HepG2 (cell line): ENCODE measurements at regions not wholly inside any gene's neighbourhood (a gene's known extent, or its start where the extent isn't known, plus 50 kb on each side); places are given as distances from the start of the nearest gene placed in this dataset.

Experiments used
- ATAC-seq: fragments of 200-7000 bp; cut with Tn5 transposase; 3 replicates; pipeline ENCODE4 v1.9.1; 2020; ENCODE audit warnings: mild to moderate bottlenecking, moderate library complexity
- BruUV-seq: library from RNA; stranded (reverse); fragments of 400-500 nt; replicated peaks from 2 replicates; lab custom pipeline; 2021; lab: Mats Ljungman, UMichigan
- CTCF ChIA-PET: fragments of 300-600 bp; formaldehyde crosslinking; extraction: SDS; loops from one replicate; lab custom pipeline; 2021; ENCODE audit warnings: low total read pairs, inconsistent platforms, low intra/inter-chr PET ratio; lab: Yijun Ruan, JAX
- POLR2A ChIA-PET: fragments of 350-600 bp; sonication (Branson Sonifier 250); formaldehyde crosslinking; loops from one replicate; lab custom pipeline; 2020; ENCODE audit warnings: antibody characterized with exemption, inconsistent platforms; lab: Yijun Ruan, JAX
- DNase-seq: peaks from one replicate; pipeline ENCODE4 v3.0.0-alpha.2; 2015; ENCODE audit warnings: low spot score
- FAIRE-seq: peaks from 3 replicates; lab custom pipeline; 2011; peaks lifted over from hg19 to GRCh38; lab: Jason Lieb, UNC
- H2AFZ ChIP-seq: one replicate; pipeline ENCODE4 v1.6.1; 2011; ENCODE audit warnings: low read length, inconsistent platforms
- H3K27ac ChIP-seq: fragments of 300-600 bp; 3 replicates; pipeline ENCODE4 v1.8.0; 2011; ENCODE audit warnings: mixed run types, mild to moderate bottlenecking, mixed read lengths, low read length, inconsistent platforms; ENCODE audit not compliant: insufficient read depth; ENCODE audit errors: extremely low read length
- H3K27me3 ChIP-seq, 2 experiments: fragments of 200-600 bp in 1 of 2; 2 replicates in 1 of 2; 3 replicates in 1 of 2; pipeline versions ENCODE4 v1.6.0 to v1.8.0; 2011; ENCODE audit warnings: low read length in 2 of 2, mild to moderate bottlenecking in 2 of 2, moderate library complexity in 2 of 2, inconsistent platforms in 1 of 2; ENCODE audit not compliant: insufficient read depth in 2 of 2, control insufficient read depth in 1 of 2
- H3K36me3 ChIP-seq, 2 experiments: fragments of 200-600 bp in 1 of 2; replicated peaks in 1 of 2; 2 replicates in 1 of 2; 3 replicates in 1 of 2; pipeline versions ENCODE4 v1.5.1 to v1.8.0; 2011; ENCODE audit warnings: low read length in 2 of 2, inconsistent platforms in 1 of 2; ENCODE audit not compliant: insufficient read depth in 2 of 2, control insufficient read depth in 1 of 2
- H3K4me1 ChIP-seq: 2 replicates; pipeline ENCODE4 v1.5.1; 2012; ENCODE audit warnings: low read length, inconsistent platforms; ENCODE audit not compliant: insufficient read depth
- H3K4me2 ChIP-seq: 2 replicates; pipeline ENCODE4 v1.6.0; 2011; ENCODE audit warnings: low read depth, low read length, inconsistent platforms
- H3K4me3 ChIP-seq, 3 experiments: fragments of 200-600 bp in 1 of 3; sonication (generic), shearing (Covaris generic) in 1 of 3; replicated peaks in 1 of 3; 2 replicates each; pipeline ENCODE4 v1.5.1; 2011 to 2016; ENCODE audit warnings: low read length in 3 of 3, inconsistent platforms in 2 of 3, low read depth in 2 of 3, mild to moderate bottlenecking in 2 of 3, control low read depth in 1 of 3, mixed read lengths in 1 of 3; ENCODE audit not compliant: insufficient read depth in 1 of 3
- H3K79me2 ChIP-seq: one replicate; pipeline ENCODE4 v1.6.1; 2011; ENCODE audit warnings: low read length, inconsistent platforms; ENCODE audit not compliant: insufficient read depth
- H3K9ac ChIP-seq: 2 replicates; pipeline ENCODE4 v1.6.0; 2011; ENCODE audit warnings: mild to moderate bottlenecking, low read depth, low read length, inconsistent platforms; ENCODE audit not compliant: insufficient read depth
- H3K9me3 ChIP-seq: 2 replicates; pipeline ENCODE4 v1.5.1; 2012; ENCODE audit warnings: mild to moderate bottlenecking, low read length
- H4K20me1 ChIP-seq: 2 replicates; pipeline ENCODE4 v1.6.0; 2011; ENCODE audit warnings: inconsistent platforms, mild to moderate bottlenecking, low read length, moderate library complexity; ENCODE audit not compliant: insufficient read depth
- CAMTA2 ChIP-seq: sonication (generic); formaldehyde crosslinking; IDR thresholded peaks from 2 replicates; pipeline ENCODE4 v1.4.0; 2020; ENCODE audit warnings: mild to moderate bottlenecking, missing genetic modification reagents, borderline replicate concordance
- FOXK1 ChIP-seq: sonication (generic); formaldehyde crosslinking; IDR thresholded peaks from 2 replicates; pipeline ENCODE4 v1.4.0; 2020; ENCODE audit warnings: low read depth, missing genetic modification reagents, borderline replicate concordance
- HNRNPH1 ChIP-seq: fragments of 200-400 bp; formaldehyde crosslinking; optimal IDR thresholded peaks from 2 replicates; pipeline ENCODE3; 2017; ENCODE audit warnings: mild to moderate bottlenecking, low read depth, low read length
- HOXD1 ChIP-seq: sonication (generic); formaldehyde crosslinking; IDR thresholded peaks from 2 replicates; pipeline ENCODE4 v1.5.0; 2020; ENCODE audit warnings: missing genetic modification reagents
- RBM39 ChIP-seq: fragments of 200-400 bp; formaldehyde crosslinking; IDR thresholded peaks from one replicate; pipeline ENCODE4 v1.6.1; 2018; ENCODE audit warnings: antibody characterized with exemption, mild to moderate bottlenecking, low read depth, low read length; ENCODE audit not compliant: poor library complexity, severe bottlenecking
- ZC3H4 ChIP-seq: sonication (generic); formaldehyde crosslinking; IDR thresholded peaks from 2 replicates; pipeline ENCODE4 v1.4.0; 2020; ENCODE audit warnings: missing genetic modification reagents, borderline replicate concordance
- ZNF292 ChIP-seq: sonication (generic); formaldehyde crosslinking; IDR thresholded peaks from 2 replicates; pipeline ENCODE4 v1.8.1; 2022; ENCODE audit warnings: mild to moderate bottlenecking, low read depth, missing genetic modification reagents, borderline replicate concordance
- ZNF619 ChIP-seq: sonication (generic); formaldehyde crosslinking; IDR thresholded peaks from 2 replicates; pipeline ENCODE4 v1.4.0; 2020; ENCODE audit warnings: mild to moderate bottlenecking, missing genetic modification reagents
- WGBS: methylation state at CpG from one replicate; pipeline ENCODE4 v1.1.6; 2017; ENCODE audit warnings: low lambda C conversion rate; 5-methylcytosine and 5-hydroxymethylcytosine counted together
- in situ Hi-C: cut with HindIII; loops from 2 replicates; pipeline ENCODE4 v1.10.0; 2017; ENCODE audit warnings: low pct_unique_long_range_greater_than_20kb; ENCODE audit not compliant: extremely low pct_ligation_motif_present
- intact Hi-C: fragments of 100-400 bp; cut with micrococcal nuclease; formaldehyde crosslinking; loops from one replicate; pipeline ENCODE4 v1.10.0; 2022; ENCODE audit not compliant: unreplicated experiment
- TF ChIP-seq, protein P1 (sequence below): sonication (generic); formaldehyde crosslinking; IDR thresholded peaks from 2 replicates; pipeline ENCODE4 v1.4.0; 2020; ENCODE audit warnings: missing genetic modification reagents, borderline replicate concordance
- TF ChIP-seq, protein P2 (sequence below): sonication (generic); formaldehyde crosslinking; IDR thresholded peaks from 2 replicates; pipeline ENCODE4; 2020; ENCODE audit warnings: missing genetic modification reagents, mild to moderate bottlenecking, borderline replicate concordance
- TF ChIP-seq, protein P3 (sequence below): IDR thresholded peaks from 2 replicates; pipeline ENCODE4 v1.6.1; 2012; ENCODE audit warnings: low read depth, low read length, improper control_type of control experiment
- TF ChIP-seq, protein P4 (sequence below): sonication (generic); formaldehyde crosslinking; conservative IDR thresholded peaks from 2 replicates; pipeline ENCODE4 v1.4.0; 2020; ENCODE audit warnings: missing genetic modification reagents

DNA sequence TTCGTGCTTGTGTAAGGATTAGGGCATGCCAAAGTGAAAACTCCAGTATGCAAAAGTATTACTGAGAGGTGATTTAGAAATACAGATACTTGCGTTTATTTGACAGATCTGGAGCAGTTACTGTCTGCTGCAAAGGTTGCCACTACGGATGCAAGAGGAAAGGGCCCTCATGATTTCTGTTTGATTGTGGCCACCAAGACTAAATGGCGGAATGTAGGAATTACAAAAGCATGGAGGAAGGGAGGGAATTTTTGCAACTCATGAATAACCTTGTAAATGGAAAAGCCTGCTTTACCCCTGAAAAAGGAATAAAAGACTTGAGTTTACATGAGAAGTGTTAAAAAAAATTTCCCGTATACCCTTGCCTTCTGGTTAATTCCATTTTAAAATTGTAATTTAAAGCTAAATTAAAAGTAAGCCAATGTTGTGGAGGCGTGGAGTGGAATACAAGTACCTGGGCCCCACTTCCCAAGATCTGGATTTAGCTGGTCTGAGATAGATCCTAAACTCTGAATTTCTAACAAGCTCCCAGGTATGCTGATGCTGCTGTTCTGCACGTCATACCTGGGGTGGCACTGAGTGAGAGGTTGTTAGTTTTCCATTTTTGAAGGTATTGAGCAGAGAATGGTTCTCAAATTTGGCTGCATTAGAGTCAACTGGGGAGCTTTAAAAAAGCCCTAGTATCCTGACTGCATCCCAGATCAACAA lies 56.6 kb upstream of the NKX2-2 start:
- CTCF ChIA-PET = interaction anchor here (3.5 kb wide), 1 partner anchor 40 kb away, joined by 28 read pairs; no protein-coding TSS in a partner anchor
- ATAC-seq = no peak
- no peaks in the 10 kb centered on the region for H3K79me2 ChIP-seq
- FAIRE-seq = no peak
- no peak for DNase-seq
- no peak overlapping the region for H3K4me3 ChIP-seq
- H3K27ac ChIP-seq = no peak overlapping the region
- no peaks in the 10 kb centered on the region for H3K36me3 ChIP-seq
- intact Hi-C loops (loop anchor here (5.0 kb wide), 1 partner anchor 708 kb away; no protein-coding TSS in a partner anchor), in situ Hi-C loops (loop anchor here (5.0 kb wide), 1 partner anchor 43 kb away; no protein-coding TSS in a partner anchor)
- no peaks in the 10 kb centered on the region for H3K4me1 ChIP-seq
- 28% methylated on average over 7 of the region's 7 CpGs for WGBS
- TF ChIP-seq ZC3H4 (CRISPR knock-in tag) (no peak), RBM39 (no peak), CAMTA2 (no peak), HNRNPH1 (no peak), ZNF619 (no peak), HOXD1 (CRISPR knock-in tag) (no peak), ZNF292 (no peak), FOXK1 (CRISPR knock-in tag) (no peak)
- TF ChIP-seq, protein P1, sequence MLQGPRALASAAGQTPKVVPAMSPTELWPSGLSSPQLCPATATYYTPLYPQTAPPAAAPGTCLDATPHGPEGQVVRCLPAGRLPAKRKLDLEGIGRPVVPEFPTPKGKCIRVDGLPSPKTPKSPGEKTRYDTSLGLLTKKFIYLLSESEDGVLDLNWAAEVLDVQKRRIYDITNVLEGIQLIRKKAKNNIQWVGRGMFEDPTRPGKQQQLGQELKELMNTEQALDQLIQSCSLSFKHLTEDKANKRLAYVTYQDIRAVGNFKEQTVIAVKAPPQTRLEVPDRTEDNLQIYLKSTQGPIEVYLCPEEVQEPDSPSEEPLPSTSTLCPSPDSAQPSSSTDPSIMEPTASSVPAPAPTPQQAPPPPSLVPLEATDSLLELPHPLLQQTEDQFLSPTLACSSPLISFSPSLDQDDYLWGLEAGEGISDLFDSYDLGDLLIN = no peak
- TF ChIP-seq, protein P2, sequence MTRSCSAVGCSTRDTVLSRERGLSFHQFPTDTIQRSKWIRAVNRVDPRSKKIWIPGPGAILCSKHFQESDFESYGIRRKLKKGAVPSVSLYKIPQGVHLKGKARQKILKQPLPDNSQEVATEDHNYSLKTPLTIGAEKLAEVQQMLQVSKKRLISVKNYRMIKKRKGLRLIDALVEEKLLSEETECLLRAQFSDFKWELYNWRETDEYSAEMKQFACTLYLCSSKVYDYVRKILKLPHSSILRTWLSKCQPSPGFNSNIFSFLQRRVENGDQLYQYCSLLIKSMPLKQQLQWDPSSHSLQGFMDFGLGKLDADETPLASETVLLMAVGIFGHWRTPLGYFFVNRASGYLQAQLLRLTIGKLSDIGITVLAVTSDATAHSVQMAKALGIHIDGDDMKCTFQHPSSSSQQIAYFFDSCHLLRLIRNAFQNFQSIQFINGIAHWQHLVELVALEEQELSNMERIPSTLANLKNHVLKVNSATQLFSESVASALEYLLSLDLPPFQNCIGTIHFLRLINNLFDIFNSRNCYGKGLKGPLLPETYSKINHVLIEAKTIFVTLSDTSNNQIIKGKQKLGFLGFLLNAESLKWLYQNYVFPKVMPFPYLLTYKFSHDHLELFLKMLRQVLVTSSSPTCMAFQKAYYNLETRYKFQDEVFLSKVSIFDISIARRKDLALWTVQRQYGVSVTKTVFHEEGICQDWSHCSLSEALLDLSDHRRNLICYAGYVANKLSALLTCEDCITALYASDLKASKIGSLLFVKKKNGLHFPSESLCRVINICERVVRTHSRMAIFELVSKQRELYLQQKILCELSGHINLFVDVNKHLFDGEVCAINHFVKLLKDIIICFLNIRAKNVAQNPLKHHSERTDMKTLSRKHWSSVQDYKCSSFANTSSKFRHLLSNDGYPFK (CRISPR knock-in tag) = no peak
- TF ChIP-seq, protein P3, sequence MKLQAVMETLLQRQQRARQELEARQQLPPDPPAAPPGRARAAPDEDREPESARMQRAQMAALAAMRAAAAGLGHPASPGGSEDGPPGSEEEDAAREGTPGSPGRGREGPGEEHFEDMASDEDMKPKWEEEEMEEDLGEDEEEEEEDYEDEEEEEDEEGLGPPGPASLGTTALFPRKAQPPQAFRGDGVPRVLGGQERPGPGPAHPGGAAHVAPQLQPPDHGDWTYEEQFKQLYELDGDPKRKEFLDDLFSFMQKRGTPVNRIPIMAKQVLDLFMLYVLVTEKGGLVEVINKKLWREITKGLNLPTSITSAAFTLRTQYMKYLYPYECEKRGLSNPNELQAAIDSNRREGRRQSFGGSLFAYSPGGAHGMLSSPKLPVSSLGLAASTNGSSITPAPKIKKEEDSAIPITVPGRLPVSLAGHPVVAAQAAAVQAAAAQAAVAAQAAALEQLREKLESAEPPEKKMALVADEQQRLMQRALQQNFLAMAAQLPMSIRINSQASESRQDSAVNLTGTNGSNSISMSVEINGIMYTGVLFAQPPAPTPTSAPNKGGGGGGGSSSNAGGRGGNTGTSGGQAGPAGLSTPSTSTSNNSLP = no peak
- TF ChIP-seq, protein P4, sequence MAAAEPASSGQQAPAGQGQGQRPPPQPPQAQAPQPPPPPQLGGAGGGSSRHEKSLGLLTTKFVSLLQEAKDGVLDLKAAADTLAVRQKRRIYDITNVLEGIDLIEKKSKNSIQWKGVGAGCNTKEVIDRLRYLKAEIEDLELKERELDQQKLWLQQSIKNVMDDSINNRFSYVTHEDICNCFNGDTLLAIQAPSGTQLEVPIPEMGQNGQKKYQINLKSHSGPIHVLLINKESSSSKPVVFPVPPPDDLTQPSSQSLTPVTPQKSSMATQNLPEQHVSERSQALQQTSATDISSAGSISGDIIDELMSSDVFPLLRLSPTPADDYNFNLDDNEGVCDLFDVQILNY (CRISPR knock-in tag) = no peak
- TF ChIP-seq, all 625 proteins: peak for 0
- Histone ChIP-seq H2AFZ (no peak overlapping the region), H3K27me3 (peaks cover 4 to 31% of the 10 kb centered on the region in 2 experiments; a peak in 3 of 5 replicates), H3K9ac (no peak overlapping the region), H4K20me1 (no peaks in the 10 kb centered on the region), H3K9me3 (no peaks in the 10 kb centered on the region), H3K4me2 (no peak overlapping the region)
- no TSS peak for BruUV-seq
- POLR2A ChIA-PET = no interaction called here
